ENCODE measurements at regions not wholly inside any gene's neighbourhood (a gene's known extent, or its start where the extent isn't known, plus 50 kb on each side); places are given as distances from the start of the nearest gene placed in this dataset.

- H3K27ac ChIP-seq (ENCODE audit: extremely low read depth, low read depth, low read length), result no peak overlapping the region
- no peaks in the 10 kb centered on the region for H3K4me1 ChIP-seq (replicated peaks in 1 of 2; ENCODE audit: control insufficient read depth in 2 of 2, insufficient read depth in 2 of 2, low read length in 2 of 2)
- ChIA-PET POLR2A (no interaction called here), CTCF (ENCODE audit: low intra/inter-chr PET ratio) (no interaction called here)
- ATAC-seq, result no peak
- WGBS (ENCODE audit: insufficient coverage, low coverage, missing lambda C conversion rate), result 0% methylated on average over 1 of the region's 1 CpG
- no peaks in the 10 kb centered on the region for H4K20me1 ChIP-seq (replicated peaks; ENCODE audit: control insufficient read depth, insufficient read depth, low read length)
- no peaks in the 10 kb centered on the region for H3K79me2 ChIP-seq (ENCODE audit: control insufficient read depth, insufficient read depth, low read length)
- no peak overlapping the region for H3K9ac ChIP-seq (ENCODE audit: insufficient read depth in 1 of 2, low read depth in 2 of 2, low read length in 2 of 2)
- no TSS peak for BruUV-seq (replicated peaks)
- no peaks in the 10 kb centered on the region for H3K9me1 ChIP-seq (ENCODE audit: control insufficient read depth, insufficient read depth, low read length)
- no peaks in the 10 kb centered on the region for H3K9me3 ChIP-seq (replicated peaks; ENCODE audit: control insufficient read depth, insufficient read depth, low read depth, low read length)
- H3K27me3 ChIP-seq (ENCODE audit: control insufficient read depth in 2 of 2, insufficient read depth in 2 of 2, low read length in 2 of 2), result no peaks in the 10 kb centered on the region
- intact Hi-C loops (cut with micrococcal nuclease) (no loop called here), in situ Hi-C loops (cut with MboI) (no loop called here)
- no peak overlapping the region for H3K4me3 ChIP-seq
- no peak overlapping the region for H3K4me2 ChIP-seq (ENCODE audit: insufficient read depth, low read length)
- FAIRE-seq, result no peak
- H3K36me3 ChIP-seq (ENCODE audit: control insufficient read depth, insufficient read depth, low read length), result no peaks in the 10 kb centered on the region
- DNase-seq (ENCODE audit: extremely low read depth in 1 of 4, low spot score in 3 of 4), result no peak
- no peak overlapping the region for H2AFZ ChIP-seq (ENCODE audit: low read depth, low read length)
- TF ChIP-seq TCF7L2 (IDR thresholded peaks at IDR 0.05; ENCODE audit: low read depth, low read length) (no peak), TBP (optimal IDR thresholded peaks at IDR 0.05; ENCODE audit: low read depth, low read length) (no peak), ZNF274 (IDR thresholded peaks at IDR 0.05; ENCODE audit: borderline replicate concordance, low read depth, low read length) (no peak), STAG1 (CRISPR knock-in tag; IDR thresholded peaks at IDR 0.05; ENCODE audit: borderline replicate concordance) (no peak), KAT2B (IDR thresholded peaks at IDR 0.05; ENCODE audit: low read depth, low read length) (no peak), IRF9 (tag; IDR thresholded peaks at IDR 0.05) (no peak), GTF2B (IDR thresholded peaks at IDR 0.05; ENCODE audit: extremely low read depth, insufficient read length) (no peak), MAFG (tag; conservative IDR thresholded peaks at IDR 0.05) (no peak), WHSC1 (IDR thresholded peaks at IDR 0.05; ENCODE audit: low read length) (no peak), TCFL5 (CRISPR knock-in tag; conservative IDR thresholded peaks at IDR 0.05) (no peak), HDAC2 (IDR thresholded peaks at IDR 0.05) (no peak), SNRNP70 (optimal IDR thresholded peaks at IDR 0.05; ENCODE audit: low read depth, low read length) (no peak), MEF2D (tag; conservative IDR thresholded peaks at IDR 0.05; ENCODE audit: low read depth) (no peak), ZNF212 (CRISPR knock-in tag; IDR thresholded peaks at IDR 0.05) (no peak), ZNF318 (IDR thresholded peaks at IDR 0.05; ENCODE audit: borderline replicate concordance in 1 of 2, low read depth in 1 of 2) (no peak), ATF7 (IDR thresholded peaks at IDR 0.05) (no peak)
Observed at GRCh38 chr3:22714749-22715148, 488.4 kb upstream of the UBE2E2 start.
